ENCODE measurements at regions not wholly inside any gene's neighbourhood (a gene's known extent, or its start where the extent isn't known, plus 50 kb on each side); places are given as distances from the start of the nearest gene placed in this dataset.

- H3K27me3 Mint-ChIP-seq (ENCODE audit: low read depth): peaks cover 4% of the 10 kb centered on the region
- DNase-seq (ENCODE audit: low spot score): no peak
- H3K36me3 Mint-ChIP-seq (ENCODE audit: low read depth): no peaks in the 10 kb centered on the region
- peaks cover 4% of the 10 kb centered on the region for H3K4me1 Mint-ChIP-seq (ENCODE audit: low read depth)
- H3K9me3 Mint-ChIP-seq: no peaks in the 10 kb centered on the region
- H3K4me3 Mint-ChIP-seq: no peak overlapping the region
- no peak overlapping the region for H3K27ac Mint-ChIP-seq
Observed at GRCh38 chr16:86993426-86994110, 323.6 kb downstream of the C16orf95 start.

- H3K9me3 Mint-ChIP-seq: no peaks in the 10 kb centered on the region
- H3K4me3 Mint-ChIP-seq: no peak overlapping the region
- no peak overlapping the region for H3K27ac Mint-ChIP-seq
- H3K36me3 Mint-ChIP-seq (ENCODE audit: low read depth): no peaks in the 10 kb centered on the region
- peaks cover 4% of the 10 kb centered on the region for H3K27me3 Mint-ChIP-seq (ENCODE audit: low read depth)
- no peak for DNase-seq (ENCODE audit: low spot score)
- H3K4me1 Mint-ChIP-seq (ENCODE audit: low read depth): peaks cover 4% of the 10 kb centered on the region
Observed at GRCh38 chr16:86994215-86994614, 323.0 kb downstream of the C16orf95 start.

GRCh38 chr16:86994651-86995171 is 322.5 kb downstream of the C16orf95 start:
- Mint-ChIP-seq H3K4me3 (no peak overlapping the region), H3K36me3 (ENCODE audit: low read depth) (no peaks in the 10 kb centered on the region), H3K9me3 (no peaks in the 10 kb centered on the region), H3K4me1 (ENCODE audit: low read depth) (peaks cover 4% of the 10 kb centered on the region), H3K27ac (no peak overlapping the region), H3K27me3 (ENCODE audit: low read depth) (peaks cover 4% of the 10 kb centered on the region)
- DNase-seq (ENCODE audit: low spot score): no peak

- H3K27me3 Mint-ChIP-seq (ENCODE audit: low read depth): peaks cover 4% of the 10 kb centered on the region
- H3K9me3 Mint-ChIP-seq: no peaks in the 10 kb centered on the region
- no peak for DNase-seq (ENCODE audit: low spot score)
- H3K36me3 Mint-ChIP-seq (ENCODE audit: low read depth): no peaks in the 10 kb centered on the region
- H3K4me3 Mint-ChIP-seq: no peak overlapping the region
- no peak overlapping the region for H3K27ac Mint-ChIP-seq
- H3K4me1 Mint-ChIP-seq (ENCODE audit: low read depth): peaks cover 1% of the 10 kb centered on the region
Observed at GRCh38 chr16:86995456-86995855, 321.7 kb downstream of the C16orf95 start.

GRCh38 chr16:86996081-86996480 is 321.1 kb downstream of the C16orf95 start:
- no peak for DNase-seq (ENCODE audit: low spot score)

GRCh38 chr16:86997058-86997457 is 320.1 kb downstream of the C16orf95 start:
- no peak for DNase-seq (ENCODE audit: low spot score)
- peaks cover 4% of the 10 kb centered on the region for H3K27me3 Mint-ChIP-seq (ENCODE audit: low read depth)
- H3K36me3 Mint-ChIP-seq (ENCODE audit: low read depth): no peaks in the 10 kb centered on the region
- H3K4me1 Mint-ChIP-seq (ENCODE audit: low read depth): no peaks in the 10 kb centered on the region
- H3K9me3 Mint-ChIP-seq: no peaks in the 10 kb centered on the region
- no peak overlapping the region for H3K4me3 Mint-ChIP-seq
- H3K27ac Mint-ChIP-seq: no peak overlapping the region

More at GRCh38 chr16:86996081-86996480, 321.1 kb downstream of the C16orf95 start:
- Mint-ChIP-seq H3K27me3 (ENCODE audit: low read depth) (peaks cover 4% of the 10 kb centered on the region), H3K4me1 (ENCODE audit: low read depth) (no peaks in the 10 kb centered on the region), H3K9me3 (no peaks in the 10 kb centered on the region), H3K4me3 (no peak overlapping the region), H3K27ac (no peak overlapping the region), H3K36me3 (ENCODE audit: low read depth) (no peaks in the 10 kb centered on the region)

- H3K4me1 Mint-ChIP-seq (ENCODE audit: low read depth): no peaks in the 10 kb centered on the region
- no peaks in the 10 kb centered on the region for H3K9me3 Mint-ChIP-seq
- no peak overlapping the region for H3K4me3 Mint-ChIP-seq
- no peaks in the 10 kb centered on the region for H3K36me3 Mint-ChIP-seq (ENCODE audit: low read depth)
- DNase-seq (ENCODE audit: low spot score): no peak
- no peak overlapping the region for H3K27ac Mint-ChIP-seq
- H3K27me3 Mint-ChIP-seq (ENCODE audit: low read depth): no peaks in the 10 kb centered on the region
Observed at GRCh38 chr16:86998196-86999001, 318.8 kb downstream of the C16orf95 start.

- Mint-ChIP-seq H3K27me3 (ENCODE audit: low read depth) (no peaks in the 10 kb centered on the region), H3K4me1 (ENCODE audit: low read depth) (no peaks in the 10 kb centered on the region), H3K9me3 (no peaks in the 10 kb centered on the region), H3K36me3 (ENCODE audit: low read depth) (no peaks in the 10 kb centered on the region), H3K27ac (no peak overlapping the region), H3K4me3 (no peak overlapping the region)
- no peak for DNase-seq (ENCODE audit: low spot score)
Observed at GRCh38 chr16:87000001-87000400, 317.2 kb downstream of the C16orf95 start.

GRCh38 chr16:87002717-87003413 is 314.3 kb downstream of the C16orf95 start:
- no peak for DNase-seq (ENCODE audit: low spot score)
- H3K36me3 Mint-ChIP-seq (ENCODE audit: low read depth): no peaks in the 10 kb centered on the region
- H3K4me1 Mint-ChIP-seq (ENCODE audit: low read depth): no peaks in the 10 kb centered on the region
- no peak overlapping the region for H3K4me3 Mint-ChIP-seq
- H3K27ac Mint-ChIP-seq: no peak overlapping the region
- H3K27me3 Mint-ChIP-seq (ENCODE audit: low read depth): no peaks in the 10 kb centered on the region
- H3K9me3 Mint-ChIP-seq: no peaks in the 10 kb centered on the region

GRCh38 chr16:87003414-87003755 is 313.8 kb downstream of the C16orf95 start:
- no peak for DNase-seq (ENCODE audit: low spot score)
- no peak overlapping the region for H3K27ac Mint-ChIP-seq
- H3K9me3 Mint-ChIP-seq: no peaks in the 10 kb centered on the region
- H3K4me3 Mint-ChIP-seq: no peak overlapping the region
- no peaks in the 10 kb centered on the region for H3K27me3 Mint-ChIP-seq (ENCODE audit: low read depth)
- no peaks in the 10 kb centered on the region for H3K36me3 Mint-ChIP-seq (ENCODE audit: low read depth)
- no peaks in the 10 kb centered on the region for H3K4me1 Mint-ChIP-seq (ENCODE audit: low read depth)

- no peaks in the 10 kb centered on the region for H3K9me3 Mint-ChIP-seq
- DNase-seq (ENCODE audit: low spot score): no peak
- H3K4me1 Mint-ChIP-seq (ENCODE audit: low read depth): no peaks in the 10 kb centered on the region
- no peaks in the 10 kb centered on the region for H3K27me3 Mint-ChIP-seq (ENCODE audit: low read depth)
- H3K36me3 Mint-ChIP-seq (ENCODE audit: low read depth): no peaks in the 10 kb centered on the region
- H3K4me3 Mint-ChIP-seq: no peak overlapping the region
- H3K27ac Mint-ChIP-seq: no peak overlapping the region
Observed at GRCh38 chr16:87006021-87006420, 311.2 kb downstream of the C16orf95 start.

- Mint-ChIP-seq H3K27me3 (ENCODE audit: low read depth) (no peaks in the 10 kb centered on the region), H3K36me3 (ENCODE audit: low read depth) (no peaks in the 10 kb centered on the region), H3K4me1 (ENCODE audit: low read depth) (no peaks in the 10 kb centered on the region), H3K27ac (no peak overlapping the region), H3K4me3 (no peak overlapping the region), H3K9me3 (no peaks in the 10 kb centered on the region)
- no peak for DNase-seq (ENCODE audit: low spot score)
Observed at GRCh38 chr16:87006789-87007745, 310.1 kb downstream of the C16orf95 start.

- H3K36me3 Mint-ChIP-seq (ENCODE audit: low read depth): no peaks in the 10 kb centered on the region
- H3K9me3 Mint-ChIP-seq: no peaks in the 10 kb centered on the region
- H3K27ac Mint-ChIP-seq: no peak overlapping the region
- H3K4me3 Mint-ChIP-seq: no peak overlapping the region
- no peak for DNase-seq (ENCODE audit: low spot score)
- no peaks in the 10 kb centered on the region for H3K4me1 Mint-ChIP-seq (ENCODE audit: low read depth)
- no peaks in the 10 kb centered on the region for H3K27me3 Mint-ChIP-seq (ENCODE audit: low read depth)
Observed at GRCh38 chr16:87007907-87008306, 309.3 kb downstream of the C16orf95 start.

Measured in T-helper 2 cell treated with Interferon-gamma antibody and Interleukin-4, amounts not matched to agents 5 μg/mL and 100 μg/mL, for 36 hours (primary cell).